Endothelial cell (in vitro differentiated cells): ENCODE measurements at regions not wholly inside any gene's neighbourhood (a gene's known extent, or its start where the extent isn't known, plus 50 kb on each side); places are given as distances from the start of the nearest gene placed in this dataset.

ENCODE experiments used
- DNase-seq: peaks from one replicate; pipeline ENCODE4 v3.0.0; 2021; ENCODE audit warnings: low spot score
- H3K27ac Mint-ChIP-seq: one replicate; pipeline ENCODE4 v1.8.0; 2021; ENCODE audit warnings: mixed read lengths, inconsistent platforms; ENCODE audit not compliant: unreplicated experiment
- H3K27me3 Mint-ChIP-seq: one replicate; pipeline ENCODE4 v1.8.0; 2021; ENCODE audit warnings: mild to moderate bottlenecking, moderate library complexity, mixed read lengths, inconsistent platforms; ENCODE audit not compliant: unreplicated experiment
- H3K36me3 Mint-ChIP-seq: one replicate; pipeline ENCODE4 v1.8.0; 2021; ENCODE audit warnings: mild to moderate bottlenecking, low read depth, mixed read lengths, inconsistent platforms; ENCODE audit not compliant: unreplicated experiment
- H3K4me1 Mint-ChIP-seq: one replicate; pipeline ENCODE4 v1.8.0; 2021; ENCODE audit warnings: mild to moderate bottlenecking, mixed read lengths, inconsistent platforms; ENCODE audit not compliant: unreplicated experiment
- H3K4me3 Mint-ChIP-seq: one replicate; pipeline ENCODE4 v1.8.0; 2021; ENCODE audit warnings: mild to moderate bottlenecking, mixed read lengths, inconsistent platforms; ENCODE audit not compliant: unreplicated experiment
- H3K9me3 Mint-ChIP-seq: one replicate; pipeline ENCODE4 v1.8.0; 2021; ENCODE audit warnings: mixed read lengths, inconsistent platforms; ENCODE audit not compliant: unreplicated experiment
- TF ChIP-seq, protein P1 (sequence below): fragments of 200-600 bp; sonication (generic); IDR thresholded peaks from one replicate; pipeline ENCODE4 v1.5.0; 2021; ENCODE audit warnings: antibody characterized with exemption; ENCODE audit not compliant: unreplicated experiment

DNA sequence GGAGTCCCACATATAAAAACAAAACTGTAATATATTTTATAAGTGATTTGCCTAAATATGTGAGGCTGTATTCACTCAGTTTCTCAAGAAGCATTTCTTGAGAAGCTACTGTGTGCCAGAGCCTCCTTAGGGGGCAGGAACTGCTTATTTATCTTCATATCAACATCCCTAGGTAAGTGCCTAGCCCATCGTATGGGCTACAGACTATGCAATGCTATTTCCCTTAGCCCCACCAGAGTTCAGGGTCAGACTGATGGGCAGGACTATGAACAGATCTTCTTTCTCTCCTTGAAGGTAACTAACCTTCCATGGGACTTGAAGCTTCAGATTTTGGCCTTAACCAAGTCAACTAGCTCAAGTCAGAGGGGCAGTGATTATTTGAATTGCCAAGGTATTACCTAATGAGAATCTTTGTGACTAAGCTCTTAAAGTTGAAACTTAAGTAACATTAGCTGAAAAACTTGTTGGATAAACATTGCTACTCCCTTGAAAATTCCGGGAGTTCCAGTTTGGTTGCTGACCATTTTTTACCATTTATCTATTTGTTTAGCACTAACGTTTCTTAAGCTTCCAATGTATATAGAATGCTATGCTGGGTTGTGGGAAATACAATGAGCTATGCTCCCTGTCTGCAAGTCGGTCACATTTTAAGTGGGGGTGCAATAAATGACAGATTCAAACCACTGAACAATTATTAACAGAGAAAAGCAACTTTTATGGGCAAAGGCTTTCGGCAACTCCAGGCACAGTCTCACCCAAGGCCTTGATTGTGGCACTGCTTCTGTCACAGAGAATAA lies 85.2 kb downstream of the GPR88 start:
- Mint-ChIP-seq H3K36me3 (no peaks in the 10 kb centered on the region), H3K4me3 (no peak overlapping the region), H3K4me1 (peaks cover 8% of the 10 kb centered on the region), H3K27me3 (peaks cover 2% of the 10 kb centered on the region), H3K27ac (no peak overlapping the region), H3K9me3 (no peaks in the 10 kb centered on the region)
- no peak for DNase-seq
- TF ChIP-seq, protein P1, sequence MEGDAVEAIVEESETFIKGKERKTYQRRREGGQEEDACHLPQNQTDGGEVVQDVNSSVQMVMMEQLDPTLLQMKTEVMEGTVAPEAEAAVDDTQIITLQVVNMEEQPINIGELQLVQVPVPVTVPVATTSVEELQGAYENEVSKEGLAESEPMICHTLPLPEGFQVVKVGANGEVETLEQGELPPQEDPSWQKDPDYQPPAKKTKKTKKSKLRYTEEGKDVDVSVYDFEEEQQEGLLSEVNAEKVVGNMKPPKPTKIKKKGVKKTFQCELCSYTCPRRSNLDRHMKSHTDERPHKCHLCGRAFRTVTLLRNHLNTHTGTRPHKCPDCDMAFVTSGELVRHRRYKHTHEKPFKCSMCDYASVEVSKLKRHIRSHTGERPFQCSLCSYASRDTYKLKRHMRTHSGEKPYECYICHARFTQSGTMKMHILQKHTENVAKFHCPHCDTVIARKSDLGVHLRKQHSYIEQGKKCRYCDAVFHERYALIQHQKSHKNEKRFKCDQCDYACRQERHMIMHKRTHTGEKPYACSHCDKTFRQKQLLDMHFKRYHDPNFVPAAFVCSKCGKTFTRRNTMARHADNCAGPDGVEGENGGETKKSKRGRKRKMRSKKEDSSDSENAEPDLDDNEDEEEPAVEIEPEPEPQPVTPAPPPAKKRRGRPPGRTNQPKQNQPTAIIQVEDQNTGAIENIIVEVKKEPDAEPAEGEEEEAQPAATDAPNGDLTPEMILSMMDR, result no peak

GRCh38 chr1:100624886-100625610 lies 87.1 kb downstream of the GPR88 start:
- DNase-seq, result no peak
- Mint-ChIP-seq H3K4me1 (peaks cover 8% of the 10 kb centered on the region), H3K9me3 (no peaks in the 10 kb centered on the region), H3K27me3 (no peaks in the 10 kb centered on the region), H3K36me3 (no peaks in the 10 kb centered on the region), H3K27ac (no peak overlapping the region), H3K4me3 (no peak overlapping the region)
- TF ChIP-seq, protein P1, result no peak

DNA sequence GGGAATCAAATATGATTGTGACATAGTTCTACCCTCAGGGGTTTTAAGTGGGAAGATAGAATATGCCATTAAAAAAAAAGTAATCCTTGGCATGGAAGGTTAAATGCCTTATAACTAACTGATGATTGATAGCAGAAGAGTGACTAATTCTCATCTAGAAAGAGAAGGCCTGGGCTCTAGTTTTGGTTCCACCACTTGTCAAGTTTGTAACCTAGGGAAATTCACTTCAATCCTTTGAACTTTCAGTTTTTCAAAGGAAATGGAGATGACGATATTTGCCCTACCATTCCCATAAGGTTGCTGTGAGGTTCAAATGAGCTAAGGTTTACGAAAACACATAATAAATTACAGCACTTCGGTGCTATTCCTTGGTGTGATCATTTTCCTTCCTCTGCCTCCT lies 88.5 kb downstream of the GPR88 start:
- Mint-ChIP-seq H3K36me3 (no peaks in the 10 kb centered on the region), H3K4me3 (no peak overlapping the region), H3K27me3 (no peaks in the 10 kb centered on the region), H3K27ac (no peak overlapping the region), H3K9me3 (no peaks in the 10 kb centered on the region), H3K4me1 (peaks cover 8% of the 10 kb centered on the region)
- no peak for DNase-seq
- TF ChIP-seq, protein P1, result no peak

DNA sequence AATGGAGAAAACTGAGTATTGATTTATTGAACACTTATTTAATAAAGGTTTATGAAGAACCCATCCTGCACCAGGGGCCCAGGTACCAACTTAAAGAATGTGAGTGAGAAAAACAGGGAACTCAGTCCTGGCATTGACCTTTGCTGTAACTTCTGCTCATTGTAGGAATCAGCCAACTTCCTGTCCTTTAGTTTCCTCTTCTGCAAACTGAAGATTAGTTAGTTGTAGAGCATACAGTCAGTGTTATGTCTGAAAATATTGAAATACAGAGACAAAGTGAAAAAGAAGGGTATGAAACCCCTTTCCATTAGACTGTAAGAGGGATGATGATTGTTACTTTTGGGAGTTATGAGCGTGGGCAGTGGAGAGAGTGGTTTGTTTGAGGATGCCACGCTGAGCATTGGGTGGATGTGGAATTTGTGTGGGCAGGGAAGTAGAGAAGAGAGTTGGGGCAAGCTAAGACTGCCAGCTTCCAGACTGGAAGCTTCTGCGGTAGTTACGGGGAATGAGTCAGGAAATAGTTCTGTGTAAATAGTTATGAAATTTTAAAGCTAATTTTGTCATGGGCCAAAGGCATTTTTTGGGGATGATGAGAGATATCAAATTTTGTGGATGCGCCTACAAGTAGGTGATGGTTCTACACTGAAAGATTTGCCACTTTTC lies 89.2 kb downstream of the GPR88 start:
- DNase-seq, result no peak
- no peaks in the 10 kb centered on the region for H3K9me3 Mint-ChIP-seq
- peaks cover 8% of the 10 kb centered on the region for H3K4me1 Mint-ChIP-seq
- H3K27me3 Mint-ChIP-seq, result no peaks in the 10 kb centered on the region
- no peaks in the 10 kb centered on the region for H3K36me3 Mint-ChIP-seq
- TF ChIP-seq, protein P1, result no peak
- H3K4me3 Mint-ChIP-seq, result no peak overlapping the region
- no peak overlapping the region for H3K27ac Mint-ChIP-seq
